ENCODE measurements at regions not wholly inside any gene's neighbourhood (a gene's known extent, or its start where the extent isn't known, plus 50 kb on each side); places are given as distances from the start of the nearest gene placed in this dataset.

DNA sequence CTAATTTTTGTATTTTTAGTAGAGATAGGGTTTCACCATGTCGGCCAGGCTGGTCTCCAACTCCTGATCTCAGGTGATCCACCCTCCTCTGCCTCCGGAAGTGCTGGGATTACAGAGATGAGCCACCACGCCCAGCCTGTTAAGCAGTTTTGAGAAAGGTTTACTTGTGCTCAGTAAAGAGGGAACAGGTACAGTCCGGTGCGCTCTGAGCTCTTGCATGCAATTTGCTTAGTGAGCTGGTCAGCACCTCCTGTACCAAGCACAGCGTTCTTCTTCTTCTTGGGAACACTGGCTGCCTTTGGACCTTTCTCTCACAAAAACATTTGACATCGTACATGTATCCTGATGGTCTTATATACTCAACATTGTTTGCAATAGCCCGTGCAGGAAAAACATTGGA is 118.3 kb downstream of the AKR1D1 start:
- TF ChIP-seq, protein P1, sequence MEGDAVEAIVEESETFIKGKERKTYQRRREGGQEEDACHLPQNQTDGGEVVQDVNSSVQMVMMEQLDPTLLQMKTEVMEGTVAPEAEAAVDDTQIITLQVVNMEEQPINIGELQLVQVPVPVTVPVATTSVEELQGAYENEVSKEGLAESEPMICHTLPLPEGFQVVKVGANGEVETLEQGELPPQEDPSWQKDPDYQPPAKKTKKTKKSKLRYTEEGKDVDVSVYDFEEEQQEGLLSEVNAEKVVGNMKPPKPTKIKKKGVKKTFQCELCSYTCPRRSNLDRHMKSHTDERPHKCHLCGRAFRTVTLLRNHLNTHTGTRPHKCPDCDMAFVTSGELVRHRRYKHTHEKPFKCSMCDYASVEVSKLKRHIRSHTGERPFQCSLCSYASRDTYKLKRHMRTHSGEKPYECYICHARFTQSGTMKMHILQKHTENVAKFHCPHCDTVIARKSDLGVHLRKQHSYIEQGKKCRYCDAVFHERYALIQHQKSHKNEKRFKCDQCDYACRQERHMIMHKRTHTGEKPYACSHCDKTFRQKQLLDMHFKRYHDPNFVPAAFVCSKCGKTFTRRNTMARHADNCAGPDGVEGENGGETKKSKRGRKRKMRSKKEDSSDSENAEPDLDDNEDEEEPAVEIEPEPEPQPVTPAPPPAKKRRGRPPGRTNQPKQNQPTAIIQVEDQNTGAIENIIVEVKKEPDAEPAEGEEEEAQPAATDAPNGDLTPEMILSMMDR (IDR thresholded peaks at IDR 0.05), result no peak
- TF ChIP-seq POLR2A (IDR thresholded peaks at IDR 0.05), result no peak
